SK-N-SH (cell line): ENCODE measurements at regions not wholly inside any gene's neighbourhood (a gene's known extent, or its start where the extent isn't known, plus 50 kb on each side); places are given as distances from the start of the nearest gene placed in this dataset.

Experiments used
- CHD2 ChIP-seq: fragments of 150-350 bp; IDR thresholded peaks from 2 replicates; pipeline ENCODE4 v1.6.1; 2018; ENCODE audit warnings: low read length; ENCODE audit not compliant: partially characterized antibody
- CTCF ChIP-seq: fragments of 200-600 bp; sonication (generic); IDR thresholded peaks from 2 replicates; pipeline ENCODE4 v1.6.1; 2017; ENCODE audit warnings: antibody characterized with exemption, mild to moderate bottlenecking, moderate library complexity
- EP300 ChIP-seq, 2 experiments: IDR thresholded peaks; 2 replicates each; pipeline versions ENCODE4 v1.4.0 to v1.6.1; 2012; ENCODE audit warnings: borderline replicate concordance in 1 of 2, low read depth in 1 of 2, low read length in 1 of 2
- EZH2phosphoT487 ChIP-seq: fragments of 200-600 bp; sonication (generic); IDR thresholded peaks from 2 replicates; pipeline ENCODE4 v1.6.1; 2017; ENCODE audit warnings: low read depth, mixed run types, mild to moderate bottlenecking, antibody characterized with exemption, moderate library complexity, borderline replicate concordance
- FOSL2 ChIP-seq: IDR thresholded peaks from 2 replicates; pipeline ENCODE4 v1.4.0; 2012; ENCODE audit warnings: low read depth, mild to moderate bottlenecking, moderate library complexity, borderline replicate concordance
- FOXM1 ChIP-seq: IDR thresholded peaks from 2 replicates; pipeline ENCODE4 v1.4.0; 2012; ENCODE audit warnings: low read depth, mild to moderate bottlenecking
- GABPA ChIP-seq: IDR thresholded peaks from 2 replicates; pipeline ENCODE4 v1.4.0; 2012; ENCODE audit warnings: low read depth, mild to moderate bottlenecking
- MAX ChIP-seq: IDR thresholded peaks from 2 replicates; pipeline ENCODE4 v1.4.0; 2012; ENCODE audit warnings: low read depth
- NRF1 ChIP-seq: IDR thresholded peaks from 2 replicates; pipeline ENCODE4 v1.6.1; 2012; ENCODE audit warnings: low read depth, mild to moderate bottlenecking, low read length
- POLR2AphosphoS5 ChIP-seq: IDR thresholded peaks from 2 replicates; pipeline ENCODE4 v1.6.1; 2012; ENCODE audit warnings: low read depth, low read length
- TAF1 ChIP-seq: IDR thresholded peaks from 2 replicates; pipeline ENCODE4 v1.6.1; 2012; ENCODE audit warnings: low read depth, mild to moderate bottlenecking, low read length, moderate library complexity, borderline replicate concordance

- TF ChIP-seq POLR2AphosphoS5, result no peak
- TF ChIP-seq CTCF, result no peak
- TF ChIP-seq TAF1, result no peak
- TF ChIP-seq CHD2, result no peak
- TF ChIP-seq EZH2phosphoT487, result no peak
- no peak for TF ChIP-seq NRF1
- peak; percentile 82; the same call in 1 of the 2 replicates for TF ChIP-seq FOSL2
- TF ChIP-seq GABPA, result no peak
- TF ChIP-seq EP300 (IDR thresholded peaks at IDR 0.05; ENCODE audit: borderline replicate concordance in 1 of 2, low read depth in 1 of 2, low read length in 1 of 2), result peak; percentile 31 to 49; a peak in 3 of 4 replicates
- TF ChIP-seq MAX, result no peak
- TF ChIP-seq FOXM1, result no peak
These were observed 630.4 kb upstream of the TBL1XR1 start for GRCh38 chr3:177827511-177828207.
